GM23338 (cell line): ENCODE measurements at regions not wholly inside any gene's neighbourhood (a gene's known extent, or its start where the extent isn't known, plus 50 kb on each side); places are given as distances from the start of the nearest gene placed in this dataset.
A peak's percentile ranks its signal among the peaks of the same experiment; 100 is the strongest.

Experiments used
- ATAC-seq: fragments of 200-7000 bp; cut with Tn5 transposase; 3 replicates; pipeline ENCODE4 v1.9.1; 2020
- DNase-seq: peaks from one replicate; pipeline ENCODE4 v3.0.0-alpha.2; 2015; ENCODE audit warnings: low spot score
- H2AFZ ChIP-seq: fragments of 200-600 bp; sonication (generic); 2 replicates; pipeline ENCODE4 v1.8.0; 2016; ENCODE audit warnings: antibody characterized with exemption, mild to moderate bottlenecking, moderate library complexity
- H3F3A ChIP-seq: fragments of 200-600 bp; sonication (generic); replicated peaks from 2 replicates; pipeline ENCODE4 v1.8.0; 2017; ENCODE audit warnings: antibody characterized with exemption, mixed run types, low read depth
- H3K27ac ChIP-seq: fragments of 200-600 bp; sonication (generic); 2 replicates; pipeline ENCODE4 v1.6.1; 2016; ENCODE audit warnings: low read depth
- H3K27me3 ChIP-seq: fragments of 200-600 bp; sonication (generic); 2 replicates; pipeline ENCODE4 v1.8.0; 2016; ENCODE audit warnings: mild to moderate bottlenecking, mixed run types, moderate library complexity; ENCODE audit not compliant: insufficient read depth
- H3K36me3 ChIP-seq: fragments of 200-600 bp; sonication (generic); 2 replicates; pipeline ENCODE4 v1.8.0; 2016; ENCODE audit warnings: mild to moderate bottlenecking; ENCODE audit not compliant: insufficient read depth
- H3K4me1 ChIP-seq: fragments of 200-600 bp; sonication (generic); 2 replicates; pipeline ENCODE4 v1.8.0; 2016; ENCODE audit warnings: mild to moderate bottlenecking, moderate library complexity; ENCODE audit not compliant: insufficient read depth
- H3K4me2 ChIP-seq: fragments of 200-600 bp; sonication (generic); 2 replicates; pipeline ENCODE4 v1.7.1; 2017; ENCODE audit warnings: mixed run types
- H3K4me3 ChIP-seq: fragments of 200-600 bp; sonication (generic); 2 replicates; pipeline ENCODE4 v1.6.1; 2016; ENCODE audit warnings: mixed run types
- H3K79me2 ChIP-seq: fragments of 200-600 bp; sonication (generic); replicated peaks from 2 replicates; pipeline ENCODE4 v1.8.0; 2017; ENCODE audit warnings: mild to moderate bottlenecking; ENCODE audit not compliant: insufficient read depth
- H3K9me2 ChIP-seq: fragments of 200-600 bp; sonication (generic); 2 replicates; pipeline ENCODE4 v1.8.0; 2017; ENCODE audit not compliant: insufficient read depth
- H4K20me1 ChIP-seq: fragments of 200-600 bp; sonication (generic); replicated peaks from 2 replicates; pipeline ENCODE4 v1.8.0; 2017; ENCODE audit warnings: mild to moderate bottlenecking; ENCODE audit not compliant: insufficient read depth
- H3K27ac Mint-ChIP-seq: 2 replicates; pipeline ENCODE4 v1.8.0; 2020; ENCODE audit warnings: inconsistent platforms, mild to moderate bottlenecking, moderate library complexity, mixed read lengths
- H3K27me3 Mint-ChIP-seq: 3 replicates; pipeline ENCODE4 v1.8.0; 2022; ENCODE audit warnings: low read depth, mild to moderate bottlenecking, moderate library complexity, mixed read lengths, inconsistent platforms; ENCODE audit not compliant: insufficient read depth, poor library complexity
- H3K36me3 Mint-ChIP-seq: 3 replicates; pipeline ENCODE4 v1.8.0; 2021; ENCODE audit warnings: low read depth, mild to moderate bottlenecking, inconsistent platforms, moderate library complexity, mixed read lengths
- H3K4me1 Mint-ChIP-seq: 3 replicates; pipeline ENCODE4 v1.8.0; 2020; ENCODE audit warnings: mild to moderate bottlenecking, inconsistent platforms, mixed read lengths
- H3K4me3 Mint-ChIP-seq: 3 replicates; pipeline ENCODE4 v1.8.0; 2021; ENCODE audit warnings: moderate library complexity, mild to moderate bottlenecking, inconsistent platforms, mixed read lengths
- H3K9me3 Mint-ChIP-seq: 3 replicates; pipeline ENCODE4 v1.8.0; 2020; ENCODE audit warnings: moderate library complexity, mild to moderate bottlenecking, inconsistent platforms, mixed read lengths
- CREB1 ChIP-seq: fragments of 250-450 bp; sonication (Bioruptor Pico); IDR thresholded peaks from 2 replicates; pipeline ENCODE4 v1.5.0; 2020; ENCODE audit warnings: low read depth, mild to moderate bottlenecking, moderate library complexity
- CTCF ChIP-seq, 2 experiments: fragments of 200-600 bp in 1 of 2; sonication (generic) in 1 of 2; conservative IDR thresholded peaks; 2 replicates each; pipeline versions ENCODE4 v1.5.1 to v1.6.1; 2016 to 2017; ENCODE audit warnings: antibody characterized with exemption in 2 of 2, low read depth in 2 of 2, mild to moderate bottlenecking in 2 of 2, moderate library complexity in 1 of 2
- ETS1 ChIP-seq: IDR thresholded peaks from 2 replicates; pipeline ENCODE4 v1.6.1; 2016; ENCODE audit warnings: antibody characterized with exemption
- EZH2 ChIP-seq: fragments of 200-600 bp; sonication (generic); IDR thresholded peaks from one replicate; pipeline ENCODE4 v1.8.0; 2017; ENCODE audit warnings: antibody characterized with exemption, mild to moderate bottlenecking, low read depth; ENCODE audit not compliant: unreplicated experiment
- EZH2phosphoT487 ChIP-seq: fragments of 200-600 bp; sonication (generic); IDR thresholded peaks from one replicate; pipeline ENCODE4 v1.8.1; 2018; ENCODE audit warnings: antibody characterized with exemption; ENCODE audit not compliant: unreplicated experiment
- JUNB ChIP-seq: IDR thresholded peaks from one replicate; pipeline ENCODE4 v1.6.1; 2016; ENCODE audit warnings: antibody characterized with exemption; ENCODE audit not compliant: unreplicated experiment
- NANOG ChIP-seq: IDR thresholded peaks from 2 replicates; pipeline ENCODE4 v1.6.1; 2016; ENCODE audit warnings: antibody characterized with exemption, borderline replicate concordance
- REST ChIP-seq: IDR thresholded peaks from one replicate; pipeline ENCODE4 v1.6.1; 2018; ENCODE audit warnings: antibody characterized with exemption; ENCODE audit not compliant: unreplicated experiment
- STAT1 ChIP-seq: IDR thresholded peaks from one replicate; pipeline ENCODE4 v1.6.1; 2016; ENCODE audit warnings: antibody characterized with exemption; ENCODE audit not compliant: unreplicated experiment
- ZNF114 ChIP-seq: fragments of 250-450 bp; sonication (Bioruptor Pico); IDR thresholded peaks from 2 replicates; pipeline ENCODE4 v1.5.0; 2020; ENCODE audit warnings: mild to moderate bottlenecking, moderate library complexity
- ZNF331 ChIP-seq: fragments of 250-450 bp; sonication (Bioruptor Pico); IDR thresholded peaks from 2 replicates; pipeline ENCODE4 v1.5.0; 2020; ENCODE audit warnings: low read depth, mild to moderate bottlenecking, moderate library complexity
- ZNF462 ChIP-seq: fragments of 250-450 bp; sonication (Bioruptor Pico); IDR thresholded peaks from 2 replicates; pipeline ENCODE4 v1.5.0; 2020; ENCODE audit warnings: mild to moderate bottlenecking, moderate library complexity

GRCh38 chr6:68043122-68043398, 592.0 kb upstream of the ADGRB3 start (continued):
- no peak for TF ChIP-seq ETS1

- Mint-ChIP-seq H3K27me3 (peaks cover 6% of the 10 kb centered on the region), H3K36me3 (peaks cover 26% of the 10 kb centered on the region), H3K9me3 (peaks cover 13% of the 10 kb centered on the region), H3K27ac (peak overlapping the region; percentile 85), H3K4me3 (no peak overlapping the region), H3K4me1 (peaks cover 52% of the 10 kb centered on the region)
- H3K4me2 ChIP-seq: no peak overlapping the region
- no peaks in the 10 kb centered on the region for H4K20me1 ChIP-seq
- no peak for DNase-seq
- no peaks in the 10 kb centered on the region for H3K79me2 ChIP-seq
- no peaks in the 10 kb centered on the region for H3K36me3 ChIP-seq
- no peaks in the 10 kb centered on the region for H3K27me3 ChIP-seq
- ATAC-seq: no peak
- H3K4me3 ChIP-seq: no peak overlapping the region
- H3K4me1 ChIP-seq: peaks cover 37% of the 10 kb centered on the region
- H3K27ac ChIP-seq: no peak overlapping the region
- H2AFZ ChIP-seq: no peak overlapping the region
- no peaks in the 10 kb centered on the region for H3F3A ChIP-seq
- H3K9me2 ChIP-seq: no peaks in the 10 kb centered on the region
- TF ChIP-seq JUNB (no peak), NANOG (no peak), EZH2phosphoT487 (no peak), REST (no peak), CTCF (conservative IDR thresholded peaks at IDR 0.05; ENCODE audit: low read depth in 2 of 2) (no peak), STAT1 (no peak), CREB1 (CRISPR knock-in tag) (no peak), ZNF114 (CRISPR knock-in tag) (no peak), EZH2 (no peak), ZNF462 (CRISPR knock-in tag) (no peak), ZNF331 (no peak)
Observed at GRCh38 chr6:68042339-68043121, 592.6 kb upstream of the ADGRB3 start.
